A673 (cell line): ENCODE measurements at regions not wholly inside any gene's neighbourhood (a gene's known extent, or its start where the extent isn't known, plus 50 kb on each side); places are given as distances from the start of the nearest gene placed in this dataset.

Experiments
- BruUV-seq: library from RNA; stranded (reverse); fragments of 400-500 nt; replicated peaks from 2 replicates; lab custom pipeline; 2021; lab: Mats Ljungman, UMichigan
- CTCF ChIA-PET: fragments of 300-600 bp; sonication (Branson Sonifier 250); formaldehyde crosslinking; loops from one replicate; lab custom pipeline; 2022; ENCODE audit warnings: antibody characterized with exemption; lab: Charles Lee
- POLR2A ChIA-PET: fragments of 300-600 bp; sonication (Branson Sonifier 250); formaldehyde crosslinking; loops from one replicate; lab custom pipeline; 2022; ENCODE audit warnings: antibody characterized with exemption; ENCODE audit not compliant: low non-redundant PET; lab: Charles Lee
- DNase-seq: peaks from one replicate; pipeline ENCODE4 v3.0.0-alpha.2; 2015; ENCODE audit warnings: low spot score
- H3K27ac ChIP-seq: fragments of 200-600 bp; sonication (generic); 2 replicates; pipeline ENCODE4 v1.5.1; 2016; ENCODE audit warnings: mixed run types, low read depth, mild to moderate bottlenecking, mixed read lengths, antibody characterized with exemption, low read length; ENCODE audit not compliant: poor library complexity, severe bottlenecking
- H3K27me3 ChIP-seq: fragments of 200-600 bp; sonication (generic); replicated peaks from 2 replicates; pipeline ENCODE4 v1.6.1; 2017; ENCODE audit warnings: mixed run types, low read depth, mild to moderate bottlenecking, mixed read lengths, antibody characterized with exemption, low read length; ENCODE audit not compliant: insufficient read depth, poor library complexity
- H3K36me3 ChIP-seq: fragments of 200-600 bp; sonication (generic); 2 replicates; pipeline ENCODE4 v1.6.1; 2016; ENCODE audit warnings: mixed run types, mild to moderate bottlenecking, mixed read lengths, antibody characterized with exemption, low read length; ENCODE audit not compliant: insufficient read depth, poor library complexity, severe bottlenecking
- H3K4me1 ChIP-seq: fragments of 200-600 bp; sonication (generic); 2 replicates; pipeline ENCODE4 v1.6.1; 2017; ENCODE audit warnings: mixed run types, mild to moderate bottlenecking, mixed read lengths, antibody characterized with exemption, low read length; ENCODE audit not compliant: insufficient read depth, poor library complexity, severe bottlenecking
- H3K4me3 ChIP-seq: fragments of 200-600 bp; sonication (generic); 2 replicates; pipeline ENCODE4 v1.5.1; 2016; ENCODE audit warnings: low read depth, mixed run types, mild to moderate bottlenecking, mixed read lengths, low read length; ENCODE audit not compliant: poor library complexity, severe bottlenecking
- H3K9me3 ChIP-seq: fragments of 200-600 bp; sonication (generic); 2 replicates; pipeline ENCODE4 v1.6.1; 2016; ENCODE audit warnings: mixed run types, low read depth, mild to moderate bottlenecking, mixed read lengths, antibody characterized with exemption, low read length; ENCODE audit not compliant: poor library complexity, severe bottlenecking
- CTCF ChIP-seq: fragments of 300-800, 200-600 bp; sonication (generic); conservative IDR thresholded peaks from 2 replicates; pipeline ENCODE4 v1.5.1; 2017; ENCODE audit warnings: low read depth, mild to moderate bottlenecking, antibody characterized with exemption, low read length, moderate library complexity, mixed read lengths
- EZH2 ChIP-seq: fragments of 200-600 bp; sonication (generic); IDR thresholded peaks from 2 replicates; pipeline ENCODE4 v1.6.1; 2017; ENCODE audit warnings: borderline replicate concordance, low read depth, mild to moderate bottlenecking, mixed read lengths, antibody characterized with exemption, low read length; ENCODE audit not compliant: poor library complexity, severe bottlenecking
- intact Hi-C: fragments of 100-400 bp; cut with micrococcal nuclease; formaldehyde crosslinking; loops from one replicate; pipeline ENCODE4 v1.10.0; 2022; ENCODE audit not compliant: unreplicated experiment

DNA sequence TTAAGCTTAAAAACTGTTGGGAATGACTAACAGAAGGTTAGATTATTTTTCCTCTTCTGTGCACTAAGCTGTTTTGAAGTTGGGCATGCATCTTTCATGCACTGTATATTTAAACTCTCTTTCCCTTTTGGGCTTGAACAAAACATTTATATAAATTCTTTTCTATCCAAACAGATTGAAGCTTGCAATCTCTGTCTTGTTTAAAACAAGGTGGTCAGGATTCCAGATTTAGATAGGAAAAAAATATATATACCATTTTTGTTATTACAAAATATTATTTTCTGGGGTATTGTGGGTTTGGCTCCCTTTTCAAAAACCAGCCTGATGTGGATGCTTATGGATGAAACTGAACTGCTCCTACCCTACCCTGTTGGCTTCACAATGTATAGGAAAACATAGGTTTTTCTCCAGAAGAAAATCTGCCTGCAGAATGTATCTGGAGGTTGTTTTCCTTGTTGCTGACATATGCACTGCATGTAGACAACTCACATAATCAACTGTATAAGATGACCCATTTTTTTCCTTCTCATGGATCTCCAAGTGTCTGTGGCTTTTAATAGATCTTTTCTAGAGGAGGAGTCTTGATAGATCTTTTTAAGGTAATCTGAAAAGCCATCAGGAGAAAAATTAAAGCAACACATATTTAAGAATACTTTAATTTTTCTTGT is 146.3 kb downstream of the PRL start:
- no peaks in the 10 kb centered on the region for H3K9me3 ChIP-seq
- no peaks in the 10 kb centered on the region for H3K36me3 ChIP-seq
- no peak overlapping the region for H3K4me3 ChIP-seq
- intact Hi-C loops: no loop called here
- H3K27me3 ChIP-seq: no peaks in the 10 kb centered on the region
- no peak for DNase-seq
- no peak overlapping the region for H3K27ac ChIP-seq
- ChIA-PET CTCF (no interaction called here), POLR2A (no interaction called here)
- no TSS peak for BruUV-seq
- H3K4me1 ChIP-seq: peaks cover 20% of the 10 kb centered on the region
- TF ChIP-seq EZH2 (no peak), CTCF (no peak)

DNA sequence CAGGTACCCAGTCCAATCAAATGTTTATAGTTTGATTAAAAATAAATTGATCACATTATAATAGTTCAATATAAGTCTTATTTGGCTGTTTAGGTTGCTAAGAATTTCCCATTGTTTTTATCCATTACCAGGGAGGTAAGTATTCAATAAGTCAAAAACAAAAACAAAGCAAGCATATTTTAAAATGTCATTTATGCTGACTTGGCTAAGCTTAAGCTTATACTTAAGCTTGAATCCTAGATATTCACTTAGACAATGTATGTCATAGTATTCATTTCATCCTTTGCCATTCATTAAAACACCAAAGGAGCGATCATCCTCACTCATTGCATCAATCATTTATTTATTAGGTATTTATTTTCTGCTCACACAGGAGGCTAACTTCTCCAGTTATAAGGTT is 144.9 kb downstream of the PRL start:
- H3K4me3 ChIP-seq: no peak overlapping the region
- peaks cover 17% of the 10 kb centered on the region for H3K4me1 ChIP-seq
- intact Hi-C loops: no loop called here
- DNase-seq: no peak
- CTCF ChIA-PET: no interaction called here
- BruUV-seq: no TSS peak
- H3K27ac ChIP-seq: no peak overlapping the region
- TF ChIP-seq CTCF: no peak
- TF ChIP-seq EZH2: no peak
- no peaks in the 10 kb centered on the region for H3K36me3 ChIP-seq
- POLR2A ChIA-PET: no interaction called here
- no peaks in the 10 kb centered on the region for H3K9me3 ChIP-seq
- no peaks in the 10 kb centered on the region for H3K27me3 ChIP-seq

- peaks cover 10% of the 10 kb centered on the region for H3K4me1 ChIP-seq
- H3K4me3 ChIP-seq: no peak overlapping the region
- no peaks in the 10 kb centered on the region for H3K27me3 ChIP-seq
- ChIA-PET CTCF (no interaction called here), POLR2A (no interaction called here)
- intact Hi-C loops: no loop called here
- no TSS peak for BruUV-seq
- TF ChIP-seq CTCF (no peak), EZH2 (no peak)
- no peak overlapping the region for H3K27ac ChIP-seq
- no peak for DNase-seq
- H3K36me3 ChIP-seq: no peaks in the 10 kb centered on the region
- H3K9me3 ChIP-seq: no peaks in the 10 kb centered on the region
Observed at GRCh38 chr6:22152841-22153240, 144.0 kb downstream of the PRL start.
